HL-60/S4 treated with retinoic acid at 250 ng/mL for 4 days and 3 days (cell line): ENCODE measurements at regions not wholly inside any gene's neighbourhood (a gene's known extent, or its start where the extent isn't known, plus 50 kb on each side); places are given as distances from the start of the nearest gene placed in this dataset.

Experiments used
- in situ Hi-C: fragments of 300-500 bp; cut with MboI; formaldehyde crosslinking; loops from 2 replicates; pipeline ENCODE4 v1.7.0; 2022; ENCODE audit warnings: low sequenced_read_pairs

GRCh38 chr1:219367496-219367895 lies 193.8 kb downstream of the LYPLAL1 start:
- in situ Hi-C loops: no loop called here

- in situ Hi-C loops: no loop called here
These were observed 191.8 kb downstream of the LYPLAL1 start for GRCh38 chr1:219365451-219365850.

- in situ Hi-C loops: no loop called here
These were observed 189.0 kb downstream of the LYPLAL1 start for GRCh38 chr1:219362702-219363101.

GRCh38 chr1:219359126-219359525 lies 185.4 kb downstream of the LYPLAL1 start:
- in situ Hi-C loops: no loop called here

- in situ Hi-C loops: no loop called here
These were observed 184.4 kb downstream of the LYPLAL1 start for GRCh38 chr1:219358080-219358479.

GRCh38 chr1:219354962-219355361 lies 181.3 kb downstream of the LYPLAL1 start:
- in situ Hi-C loops: no loop called here

GRCh38 chr1:219352961-219353651 lies 179.4 kb downstream of the LYPLAL1 start:
- in situ Hi-C loops: no loop called here

- in situ Hi-C loops: no loop called here
These were observed 176.7 kb downstream of the LYPLAL1 start for GRCh38 chr1:219350172-219350931.

- in situ Hi-C loops: no loop called here
These were observed 174.3 kb downstream of the LYPLAL1 start for GRCh38 chr1:219347921-219348391.

- in situ Hi-C loops: no loop called here
These were observed 173.7 kb downstream of the LYPLAL1 start for GRCh38 chr1:219347376-219347775.

GRCh38 chr1:219345953-219346352 lies 172.3 kb downstream of the LYPLAL1 start:
- in situ Hi-C loops: no loop called here

- in situ Hi-C loops: no loop called here
These were observed 169.2 kb downstream of the LYPLAL1 start for GRCh38 chr1:219342836-219343235.

GRCh38 chr1:219340796-219341195 lies 167.1 kb downstream of the LYPLAL1 start:
- in situ Hi-C loops: no loop called here

GRCh38 chr1:219339466-219339865 lies 165.8 kb downstream of the LYPLAL1 start:
- in situ Hi-C loops: no loop called here

- in situ Hi-C loops: no loop called here
These were observed 163.9 kb downstream of the LYPLAL1 start for GRCh38 chr1:219337588-219337987.

GRCh38 chr1:219333626-219334025 lies 159.9 kb downstream of the LYPLAL1 start:
- in situ Hi-C loops: no loop called here

GRCh38 chr1:219331424-219331823 lies 157.7 kb downstream of the LYPLAL1 start:
- in situ Hi-C loops: no loop called here

- in situ Hi-C loops: no loop called here
These were observed 157.0 kb downstream of the LYPLAL1 start for GRCh38 chr1:219330669-219331068.

GRCh38 chr1:219330001-219330400 lies 156.3 kb downstream of the LYPLAL1 start:
- in situ Hi-C loops: no loop called here

- in situ Hi-C loops: no loop called here
These were observed 155.9 kb downstream of the LYPLAL1 start for GRCh38 chr1:219329578-219329977.

GRCh38 chr1:219326843-219327242 lies 153.2 kb downstream of the LYPLAL1 start:
- in situ Hi-C loops: no loop called here

- in situ Hi-C loops: no loop called here
These were observed 151.7 kb downstream of the LYPLAL1 start for GRCh38 chr1:219325368-219325742.
